ENCODE measurements at regions not wholly inside any gene's neighbourhood (a gene's known extent, or its start where the extent isn't known, plus 50 kb on each side); places are given as distances from the start of the nearest gene placed in this dataset.

DNA sequence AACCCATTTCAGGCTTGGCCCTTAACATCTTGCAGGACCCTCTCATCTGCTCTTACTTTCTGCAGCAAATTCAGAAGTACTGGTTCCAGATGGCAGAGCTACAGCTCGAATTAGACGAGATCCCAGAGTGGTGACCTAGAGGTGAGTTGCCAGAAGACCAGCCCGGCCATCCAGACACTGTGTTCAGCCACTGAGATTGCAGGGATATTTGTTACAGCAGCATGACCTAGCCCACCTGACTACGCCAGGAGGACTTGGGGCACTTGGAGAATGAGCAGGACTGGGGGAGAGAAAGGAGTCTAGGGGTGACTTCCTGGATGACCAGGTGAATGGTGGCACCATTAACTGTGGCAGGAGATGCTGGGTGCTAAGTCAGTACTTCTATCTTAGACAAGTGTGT is 67.2 kb upstream of the ID2 start:
- DNase-seq (ENCODE audit: low read depth in 1 of 2, low spot score in 1 of 2) = no peak
- Histone ChIP-seq H3K4me1 (ENCODE audit: low read depth) (peaks cover 28% of the 10 kb centered on the region), H3K9me3 (ENCODE audit: low read depth) (no peaks in the 10 kb centered on the region), H3K36me3 (no peaks in the 10 kb centered on the region), H3K4me3 (no peak overlapping the region), H3K27ac (no peak overlapping the region), H3K27me3 (no peaks in the 10 kb centered on the region)
- no peak for TF ChIP-seq CTCF (IDR thresholded peaks at IDR 0.05; ENCODE audit: low read depth, low read length)

DNA sequence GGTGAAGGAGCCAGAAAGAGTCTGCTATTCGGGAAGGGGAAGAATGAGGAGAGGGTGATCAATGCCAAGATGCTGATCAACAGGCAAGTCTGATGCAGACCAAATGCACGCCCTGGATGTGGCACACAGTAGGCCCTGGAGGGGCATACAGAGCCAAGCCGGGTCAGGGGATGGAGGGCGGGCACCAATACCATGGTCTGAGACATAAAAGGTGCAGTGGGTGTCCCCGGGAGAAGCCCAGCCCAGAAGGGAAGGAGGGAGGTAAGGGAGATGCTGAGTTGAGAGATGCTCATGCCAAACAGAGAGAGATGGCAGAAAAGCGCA is 66.6 kb upstream of the ID2 start:
- Histone ChIP-seq H3K27me3 (no peaks in the 10 kb centered on the region), H3K36me3 (no peaks in the 10 kb centered on the region), H3K4me3 (no peak overlapping the region), H3K9me3 (ENCODE audit: low read depth) (no peaks in the 10 kb centered on the region), H3K4me1 (ENCODE audit: low read depth) (peaks cover 26% of the 10 kb centered on the region), H3K27ac (peak overlapping the region; percentile 59)
- DNase-seq (ENCODE audit: low read depth in 1 of 2, low spot score in 1 of 2) = no peak
- no peak for TF ChIP-seq CTCF (IDR thresholded peaks at IDR 0.05; ENCODE audit: low read depth, low read length)

GRCh38 chr2:8615576-8616281 is 66.1 kb upstream of the ID2 start:
- peaks cover 22% of the 10 kb centered on the region for H3K4me1 ChIP-seq (ENCODE audit: low read depth)
- H3K9me3 ChIP-seq (ENCODE audit: low read depth) = no peaks in the 10 kb centered on the region
- no peak overlapping the region for H3K4me3 ChIP-seq
- no peak for TF ChIP-seq CTCF (IDR thresholded peaks at IDR 0.05; ENCODE audit: low read depth, low read length)
- no peak for DNase-seq (ENCODE audit: low read depth in 1 of 2, low spot score in 1 of 2)
- no peaks in the 10 kb centered on the region for H3K36me3 ChIP-seq
- peak overlapping the region; percentile 59 for H3K27ac ChIP-seq
- H3K27me3 ChIP-seq = no peaks in the 10 kb centered on the region

DNA sequence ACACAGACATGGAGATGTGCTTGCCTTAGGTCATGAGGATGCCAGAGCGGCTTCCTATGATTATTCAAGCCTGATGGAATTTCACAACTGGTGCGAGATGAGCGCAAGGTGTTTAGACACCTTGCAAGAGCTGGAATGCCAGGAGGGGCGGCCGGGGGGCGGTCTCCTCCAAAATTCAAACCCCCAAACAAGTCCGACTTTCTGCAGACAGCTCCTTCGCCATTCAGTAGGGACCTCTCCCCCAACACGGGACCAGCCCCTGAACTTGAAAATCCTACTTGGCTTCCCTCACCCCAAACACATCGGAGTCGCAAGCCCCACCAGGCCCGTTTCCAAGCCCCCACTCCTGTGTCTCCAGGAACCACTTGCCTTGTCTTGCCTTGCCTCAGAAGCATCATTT is 64.8 kb upstream of the ID2 start:
- Histone ChIP-seq H3K27ac (no peak overlapping the region), H3K4me3 (no peak overlapping the region), H3K4me1 (ENCODE audit: low read depth) (peaks cover 21% of the 10 kb centered on the region), H3K27me3 (no peaks in the 10 kb centered on the region), H3K36me3 (no peaks in the 10 kb centered on the region), H3K9me3 (ENCODE audit: low read depth) (no peaks in the 10 kb centered on the region)
- no peak for TF ChIP-seq CTCF (IDR thresholded peaks at IDR 0.05; ENCODE audit: low read depth, low read length)
- DNase-seq (ENCODE audit: low read depth in 1 of 2, low spot score in 1 of 2) = no peak

DNA sequence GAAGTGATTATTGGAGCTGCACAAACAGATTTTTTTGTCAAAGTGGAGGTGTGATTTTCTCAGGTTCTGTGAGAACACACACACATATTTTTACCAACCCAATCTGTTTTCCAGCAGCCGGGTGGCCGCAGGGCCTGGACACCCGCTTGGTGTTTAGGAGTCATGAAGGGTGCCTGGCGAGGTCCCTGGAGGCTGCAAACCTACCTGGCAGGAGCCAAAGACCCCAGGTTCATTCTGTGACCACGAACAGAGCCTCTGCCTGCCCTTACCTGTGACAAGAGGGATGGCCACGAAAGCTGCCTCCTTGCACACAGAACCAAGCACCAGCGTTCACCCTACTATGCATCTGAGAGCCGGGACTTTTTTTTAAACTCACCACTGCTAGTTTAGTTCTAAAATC is 64.3 kb upstream of the ID2 start:
- no peaks in the 10 kb centered on the region for H3K36me3 ChIP-seq
- H3K4me3 ChIP-seq = no peak overlapping the region
- DNase-seq (ENCODE audit: low read depth in 1 of 2, low spot score in 1 of 2) = no peak
- H3K27me3 ChIP-seq = no peaks in the 10 kb centered on the region
- TF ChIP-seq CTCF (IDR thresholded peaks at IDR 0.05; ENCODE audit: low read depth, low read length) = no peak
- peaks cover 20% of the 10 kb centered on the region for H3K4me1 ChIP-seq (ENCODE audit: low read depth)
- H3K9me3 ChIP-seq (ENCODE audit: low read depth) = no peaks in the 10 kb centered on the region
- H3K27ac ChIP-seq = no peak overlapping the region

DNA sequence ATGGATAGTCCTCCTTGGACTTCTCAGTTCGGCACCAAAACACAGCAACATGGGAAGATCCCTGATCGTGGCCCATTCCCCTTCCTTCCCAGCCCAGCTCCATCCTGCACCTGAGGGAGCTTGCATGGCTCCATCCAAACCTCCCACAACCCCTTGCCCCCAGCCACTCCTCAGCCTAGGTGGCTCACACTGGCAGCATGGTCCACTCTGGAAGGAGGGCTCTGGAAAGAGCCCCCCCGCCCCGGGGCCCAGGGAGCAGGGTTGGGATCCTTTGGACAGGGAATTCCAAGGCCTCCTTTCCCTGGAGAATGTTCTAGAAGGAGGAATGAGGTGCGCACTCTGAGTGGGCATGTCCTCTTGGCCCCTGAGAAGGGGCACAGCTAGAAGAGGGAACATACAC is 62.8 kb upstream of the ID2 start:
- Histone ChIP-seq H3K4me3 (no peak overlapping the region), H3K36me3 (no peaks in the 10 kb centered on the region), H3K9me3 (ENCODE audit: low read depth) (no peaks in the 10 kb centered on the region), H3K4me1 (ENCODE audit: low read depth) (peaks cover 20% of the 10 kb centered on the region), H3K27ac (no peak overlapping the region), H3K27me3 (no peaks in the 10 kb centered on the region)
- no peak for DNase-seq (ENCODE audit: low read depth in 1 of 2, low spot score in 1 of 2)
- TF ChIP-seq CTCF (IDR thresholded peaks at IDR 0.05; ENCODE audit: low read depth, low read length) = no peak
